HEK293 (cell line): ENCODE measurements at regions not wholly inside any gene's neighbourhood (a gene's known extent, or its start where the extent isn't known, plus 50 kb on each side); places are given as distances from the start of the nearest gene placed in this dataset.

Source experiments
- CTCF ChIA-PET: fragments of 350-600 bp; formaldehyde crosslinking; extraction: SDS; loops from one replicate; lab custom pipeline; 2021; ENCODE audit warnings: antibody characterized with exemption; lab: Yijun Ruan, JAX
- POLR2A ChIA-PET: fragments of 300-600 bp; formaldehyde crosslinking; extraction: SDS; loops from one replicate; lab custom pipeline; 2020; ENCODE audit warnings: antibody characterized with exemption, inconsistent platforms; lab: Yijun Ruan, JAX
- H3K27ac ChIP-seq: fragments of 200-500 bp; sonication (Bioruptor generic); 2 replicates; pipeline ENCODE4 v1.5.1; 2014; ENCODE audit warnings: low read depth, low read length, control low read depth, inconsistent platforms; ENCODE audit errors: extremely low read depth
- H3K36me3 ChIP-seq, 2 experiments: fragments of 200-500 bp in 1 of 2; sonication (Bioruptor generic) in 1 of 2; 1 replicate in 1 of 2; 2 replicates in 1 of 2; pipeline ENCODE4 v1.5.1; 2014 to 2017; ENCODE audit warnings: inconsistent platforms in 2 of 2, low read length in 2 of 2; ENCODE audit not compliant: control insufficient read depth in 2 of 2, insufficient read depth in 1 of 2
- H3K4me1 ChIP-seq: fragments of 200-500 bp; sonication (Bioruptor generic); 2 replicates; pipeline ENCODE4 v1.5.1; 2014; ENCODE audit warnings: mild to moderate bottlenecking, low read length, inconsistent platforms; ENCODE audit not compliant: control insufficient read depth, insufficient read depth
- H3K4me3 ChIP-seq: 2 replicates; pipeline ENCODE4 v1.5.1; 2011; ENCODE audit warnings: low read depth, mild to moderate bottlenecking, control low read depth, low read length, moderate library complexity
- H3K9me3 ChIP-seq: fragments of 200-500 bp; sonication (Bioruptor generic); 2 replicates; pipeline ENCODE4 v1.5.1; 2014; ENCODE audit warnings: low read depth, low read length, inconsistent platforms; ENCODE audit not compliant: control insufficient read depth, insufficient read depth
- EGR2 ChIP-seq: fragments of 450-650 bp; formaldehyde crosslinking; IDR thresholded peaks from 2 replicates; pipeline ENCODE4 v1.5.1; 2016; ENCODE audit warnings: low read depth, missing biosample characterization, missing genetic modification characterization
- GLI4 ChIP-seq: fragments of 450-650 bp; formaldehyde crosslinking; IDR thresholded peaks from 2 replicates; pipeline ENCODE4 v1.5.1; 2016; ENCODE audit warnings: missing biosample characterization, missing genetic modification characterization
- GLIS2 ChIP-seq: fragments of 450-650 bp; formaldehyde crosslinking; IDR thresholded peaks from 2 replicates; pipeline ENCODE4 v1.5.1; 2016; ENCODE audit warnings: missing biosample characterization, missing genetic modification characterization
- KLF8 ChIP-seq: fragments of 450-650 bp; formaldehyde crosslinking; IDR thresholded peaks from 2 replicates; pipeline ENCODE4 v1.5.1; 2016; ENCODE audit warnings: missing biosample characterization, missing genetic modification characterization
- PRDM1 ChIP-seq: fragments of 450-650 bp; formaldehyde crosslinking; IDR thresholded peaks from 2 replicates; pipeline ENCODE4; 2016; ENCODE audit warnings: missing biosample characterization, missing genetic modification characterization
- ZFHX2 ChIP-seq: fragments of 450-650 bp; formaldehyde crosslinking; conservative IDR thresholded peaks from 2 replicates; pipeline ENCODE4 v1.5.1; 2016; ENCODE audit warnings: missing biosample characterization, missing genetic modification characterization
- ZIC2 ChIP-seq: fragments of 450-650 bp; formaldehyde crosslinking; IDR thresholded peaks from 2 replicates; pipeline ENCODE4 v1.5.1; 2016; ENCODE audit warnings: missing biosample characterization, missing genetic modification characterization
- ZNF202 ChIP-seq: fragments of 450-650 bp; formaldehyde crosslinking; IDR thresholded peaks from 2 replicates; pipeline ENCODE4 v1.5.1; 2016; ENCODE audit warnings: missing biosample characterization, missing genetic modification characterization, borderline replicate concordance
- ZNF354C ChIP-seq: fragments of 450-650 bp; formaldehyde crosslinking; IDR thresholded peaks from 2 replicates; pipeline ENCODE4 v1.5.1; 2016; ENCODE audit warnings: missing biosample characterization, missing genetic modification characterization, low read depth, borderline replicate concordance
- ZNF366 ChIP-seq: fragments of 450-650 bp; formaldehyde crosslinking; conservative IDR thresholded peaks from 2 replicates; pipeline ENCODE4 v1.5.1; 2016; ENCODE audit warnings: missing biosample characterization, missing genetic modification characterization
- ZNF416 ChIP-seq: fragments of 450-650 bp; formaldehyde crosslinking; IDR thresholded peaks from 2 replicates; pipeline ENCODE4 v1.5.1; 2016; ENCODE audit warnings: missing biosample characterization, missing genetic modification characterization
- ZNF529 ChIP-seq: fragments of 450-650 bp; formaldehyde crosslinking; IDR thresholded peaks from 2 replicates; pipeline ENCODE4 v1.5.1; 2017; ENCODE audit warnings: missing genetic modification characterization, missing biosample characterization; ENCODE audit not compliant: insufficient replicate concordance
- ZNF596 ChIP-seq: fragments of 450-650 bp; IDR thresholded peaks from 2 replicates; pipeline ENCODE4 v1.5.0; 2018; ENCODE audit warnings: missing biosample characterization, mild to moderate bottlenecking, missing genetic modification characterization, moderate library complexity
- ZNF76 ChIP-seq: fragments of 450-650 bp; formaldehyde crosslinking; IDR thresholded peaks from 2 replicates; pipeline ENCODE4; 2016; ENCODE audit warnings: low read depth, missing biosample characterization, missing genetic modification characterization, borderline replicate concordance
- ZNF791 ChIP-seq: fragments of 450-650 bp; formaldehyde crosslinking; IDR thresholded peaks from 2 replicates; pipeline ENCODE4 v1.5.1; 2016; ENCODE audit warnings: missing biosample characterization, missing genetic modification characterization

DNA sequence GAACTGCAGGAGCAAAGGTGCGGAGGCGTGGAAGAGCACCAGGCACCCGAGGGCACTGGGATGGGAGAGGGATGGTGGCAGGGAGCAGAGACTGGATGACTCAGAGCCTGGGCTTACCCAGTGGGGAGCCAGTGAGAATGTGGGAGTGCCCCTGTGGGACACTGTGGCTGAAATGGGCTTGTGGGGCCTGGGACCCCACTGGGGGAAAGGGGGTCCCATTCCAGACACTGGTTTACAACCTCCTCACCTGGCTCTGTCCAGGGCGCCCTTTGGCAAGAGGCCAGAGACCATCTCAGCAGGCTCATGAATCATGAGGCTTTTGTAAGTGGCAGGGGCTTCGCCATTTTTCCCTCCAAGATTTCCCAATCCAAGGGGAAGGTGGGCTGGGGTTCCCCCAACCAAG, 124.0 kb upstream of the MAFB start:
- Histone ChIP-seq H3K4me1 (no peaks in the 10 kb centered on the region), H3K9me3 (no peaks in the 10 kb centered on the region), H3K4me3 (no peak overlapping the region), H3K27ac (no peak overlapping the region), H3K36me3 (no peaks in the 10 kb centered on the region)
- POLR2A ChIA-PET: no interaction called here
- TF ChIP-seq ZIC2 (tag by site-specific recombination) (peak; percentile 80), ZFHX2 (tag by site-specific recombination) (peak; percentile 64), GLIS2 (peak; percentile 48; the same call in 1 of the 2 replicates), KLF8 (tag by site-specific recombination) (no peak)
- CTCF ChIA-PET: no interaction called here

DNA sequence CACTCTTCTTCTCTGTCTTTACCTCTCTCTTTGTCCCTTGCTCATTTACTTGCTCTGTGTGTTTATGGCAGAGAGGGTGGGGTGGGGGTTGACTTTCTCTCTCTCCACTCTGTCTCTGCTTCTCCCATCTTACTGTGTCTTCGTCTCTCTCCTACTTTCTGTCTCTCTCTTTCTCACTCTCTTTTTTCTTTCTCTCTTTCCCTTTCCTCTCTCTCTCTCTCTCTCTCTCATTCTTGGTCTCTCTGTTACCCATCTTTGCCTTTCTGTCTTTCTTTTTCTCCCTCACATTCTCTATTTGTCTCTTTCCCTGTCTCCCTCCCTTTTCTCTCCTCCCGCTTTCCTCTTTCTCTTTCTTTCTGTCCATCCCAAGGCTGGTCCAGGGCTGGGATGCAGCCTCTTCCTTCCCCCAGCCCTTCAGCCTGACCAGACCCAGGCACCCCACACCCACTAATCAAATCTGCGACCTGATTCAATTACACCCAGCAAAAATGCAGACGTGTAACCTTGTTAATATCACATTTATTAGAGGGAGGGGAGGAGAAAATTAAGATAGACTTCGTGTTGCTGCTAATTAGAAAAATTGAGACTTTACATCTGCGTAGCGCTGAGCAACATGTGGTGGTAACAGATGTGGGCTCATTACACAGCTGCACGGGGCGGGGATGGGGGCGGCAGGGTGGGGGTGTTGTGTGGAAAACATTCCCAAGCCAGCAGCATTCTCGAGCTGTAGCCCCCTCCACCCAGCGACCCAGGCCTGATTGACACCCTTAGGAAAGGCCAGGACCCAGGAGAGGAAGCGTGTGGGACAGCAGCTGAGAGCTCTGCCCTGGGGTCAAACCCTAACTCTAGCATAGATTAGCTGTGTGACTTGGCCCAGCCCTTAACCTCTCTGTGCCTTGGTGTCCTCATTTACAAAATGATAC, 124.9 kb upstream of the MAFB start:
- Histone ChIP-seq H3K4me3 (no peak overlapping the region), H3K36me3 (no peaks in the 10 kb centered on the region)
- no peak for TF ChIP-seq GLI4 (tag by site-specific recombination)
- TF ChIP-seq PRDM1: peak; percentile 97
- TF ChIP-seq ZNF366 (tag by site-specific recombination): peak; percentile 80
- peak; percentile 83 for TF ChIP-seq ZNF596
- TF ChIP-seq, all 188 proteins: peak for 3
- CTCF ChIA-PET: no interaction called here
- POLR2A ChIA-PET: no interaction called here
- Histone ChIP-seq H3K4me1 (no peaks in the 10 kb centered on the region), H3K27ac (no peak overlapping the region), H3K9me3 (no peaks in the 10 kb centered on the region)

DNA sequence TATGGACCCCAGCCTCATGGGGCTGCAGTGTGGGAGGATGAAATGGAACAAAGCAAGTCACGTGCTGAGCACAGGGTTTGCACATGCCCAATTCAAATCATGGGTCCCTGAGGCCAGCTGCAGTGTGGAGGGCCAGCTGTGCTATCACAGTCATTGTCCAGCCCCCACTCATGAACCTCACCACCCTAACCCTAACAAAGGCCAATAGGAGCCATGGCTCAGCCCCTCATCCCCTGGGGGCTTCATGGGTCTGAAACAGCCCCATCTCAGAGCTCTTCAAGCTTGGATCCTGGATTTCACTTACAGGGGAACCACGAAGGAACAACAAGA, 125.6 kb upstream of the MAFB start:
- Histone ChIP-seq H3K9me3 (no peaks in the 10 kb centered on the region), H3K4me1 (no peaks in the 10 kb centered on the region), H3K4me3 (no peak overlapping the region), H3K36me3 (no peaks in the 10 kb centered on the region), H3K27ac (no peak overlapping the region)
- no peak for TF ChIP-seq ZNF202 (tag by site-specific recombination)
- no peak for TF ChIP-seq EGR2 (tag by site-specific recombination)
- ChIA-PET POLR2A (no interaction called here), CTCF (no interaction called here)

DNA sequence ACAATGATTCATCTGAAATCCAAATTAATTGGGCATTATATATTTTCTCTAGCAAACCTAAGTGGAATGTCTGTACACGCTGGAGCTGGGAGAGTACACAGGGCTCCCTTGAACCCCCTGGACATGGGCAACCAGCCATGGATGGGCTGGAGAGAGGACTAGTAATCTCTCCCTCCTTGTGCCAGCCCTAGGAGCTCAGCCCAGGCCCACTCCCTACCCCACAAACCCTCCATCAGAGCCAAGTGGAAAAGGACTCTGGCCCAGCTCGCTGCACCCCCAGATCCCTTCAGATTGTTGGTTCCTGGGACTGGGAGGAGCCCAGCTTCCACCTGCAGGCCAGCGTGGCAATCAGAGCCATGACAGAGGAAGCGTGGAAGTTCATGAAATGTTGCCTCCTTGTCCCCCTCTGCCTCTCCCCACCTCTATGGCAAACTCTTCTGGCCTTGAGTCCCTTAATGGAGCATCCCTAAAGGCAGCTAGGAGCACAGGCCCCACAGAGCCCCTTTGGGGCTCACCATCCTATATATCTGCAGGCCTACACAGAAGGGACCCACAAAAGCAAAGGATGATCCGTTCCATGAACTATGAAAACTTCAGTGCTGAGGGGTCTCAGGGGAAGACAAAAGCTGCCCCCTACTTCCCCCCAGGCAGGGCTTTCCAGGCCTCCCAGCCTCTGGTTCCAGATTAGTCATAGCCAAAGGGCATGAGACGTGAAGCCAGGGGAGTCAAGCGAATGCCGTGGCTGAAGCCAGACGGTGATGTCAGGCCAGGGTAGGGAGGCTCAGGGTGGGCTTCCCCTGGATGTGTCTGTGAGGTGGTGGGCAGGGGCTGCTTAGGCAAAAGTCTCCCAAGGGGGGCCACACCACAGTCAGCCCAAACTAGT, 126.4 kb upstream of the MAFB start:
- Histone ChIP-seq H3K27ac (no peak overlapping the region), H3K4me1 (no peaks in the 10 kb centered on the region)
- POLR2A ChIA-PET: interaction anchor here (0.6 kb wide), 1 partner anchor 58 kb away, joined by 3 read pairs; no protein-coding TSS in a partner anchor
- TF ChIP-seq ZNF76: no peak
- TF ChIP-seq ZNF529 (tag by site-specific recombination): no peak
- TF ChIP-seq ZNF354C (tag by site-specific recombination): no peak
- TF ChIP-seq ZNF416: no peak
- no peak for TF ChIP-seq ZNF791 (tag by site-specific recombination)
- TF ChIP-seq, all 188 proteins: peak for 0
- CTCF ChIA-PET: interaction anchor here (0.6 kb wide), 1 partner anchor 40 kb away, joined by 3 read pairs; no protein-coding TSS in a partner anchor
- no peak overlapping the region for H3K4me3 ChIP-seq
- H3K9me3 ChIP-seq: no peaks in the 10 kb centered on the region
- H3K36me3 ChIP-seq: no peaks in the 10 kb centered on the region
